Stomach (tissue), 4 donors: ENCODE measurements at regions not wholly inside any gene's neighbourhood (a gene's known extent, or its start where the extent isn't known, plus 50 kb on each side); places are given as distances from the start of the nearest gene placed in this dataset.

Source experiments
- EP300 ChIP-seq: sonication (generic); formaldehyde crosslinking; IDR thresholded peaks from one replicate; pipeline ENCODE4 v1.6.1; 2017; ENCODE audit warnings: antibody characterized with exemption
- TF ChIP-seq, protein P1 (sequence below), 7 experiments: fragments of 450-650 bp in 4 of 7; fragments of 200-600 bp in 3 of 7; sonication (generic) in 3 of 7; IDR thresholded peaks; one replicate each; pipeline ENCODE4 v1.5.1; 2016 to 2019; ENCODE audit warnings: antibody characterized with exemption in 7 of 7, control low read depth in 2 of 7, mild to moderate bottlenecking in 1 of 7

DNA sequence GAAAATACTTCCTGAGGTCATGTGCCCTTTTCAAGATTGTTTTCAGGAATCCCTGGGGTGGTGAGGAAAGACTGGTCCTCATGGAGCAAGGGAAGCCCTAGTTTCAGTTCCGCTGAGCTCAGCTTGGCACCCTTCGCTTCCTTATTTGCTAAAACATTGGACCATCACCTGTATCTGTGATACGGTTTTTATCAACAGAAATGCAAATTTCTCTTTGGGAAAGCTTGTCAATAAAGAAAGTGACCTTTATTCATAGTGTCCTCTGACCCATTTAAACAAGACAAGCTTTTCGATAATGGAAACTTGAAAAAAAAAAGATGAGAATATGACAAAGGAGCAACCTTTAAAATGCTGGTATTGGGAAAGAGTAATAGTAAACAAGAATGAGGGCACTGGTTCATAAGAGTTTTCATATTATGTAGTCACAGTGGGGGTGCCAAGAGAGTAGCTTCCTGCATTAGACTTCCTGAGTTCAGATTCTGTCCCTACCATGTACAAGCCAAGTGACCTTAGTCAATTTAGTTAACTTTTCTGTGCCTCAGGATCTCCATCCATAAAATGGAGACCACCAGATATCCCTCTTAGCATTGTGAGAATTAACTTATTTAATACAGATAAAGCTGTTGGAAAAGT, 57.0 kb upstream of the RAI2 start:
- TF ChIP-seq EP300, result no peak
- TF ChIP-seq, protein P1, sequence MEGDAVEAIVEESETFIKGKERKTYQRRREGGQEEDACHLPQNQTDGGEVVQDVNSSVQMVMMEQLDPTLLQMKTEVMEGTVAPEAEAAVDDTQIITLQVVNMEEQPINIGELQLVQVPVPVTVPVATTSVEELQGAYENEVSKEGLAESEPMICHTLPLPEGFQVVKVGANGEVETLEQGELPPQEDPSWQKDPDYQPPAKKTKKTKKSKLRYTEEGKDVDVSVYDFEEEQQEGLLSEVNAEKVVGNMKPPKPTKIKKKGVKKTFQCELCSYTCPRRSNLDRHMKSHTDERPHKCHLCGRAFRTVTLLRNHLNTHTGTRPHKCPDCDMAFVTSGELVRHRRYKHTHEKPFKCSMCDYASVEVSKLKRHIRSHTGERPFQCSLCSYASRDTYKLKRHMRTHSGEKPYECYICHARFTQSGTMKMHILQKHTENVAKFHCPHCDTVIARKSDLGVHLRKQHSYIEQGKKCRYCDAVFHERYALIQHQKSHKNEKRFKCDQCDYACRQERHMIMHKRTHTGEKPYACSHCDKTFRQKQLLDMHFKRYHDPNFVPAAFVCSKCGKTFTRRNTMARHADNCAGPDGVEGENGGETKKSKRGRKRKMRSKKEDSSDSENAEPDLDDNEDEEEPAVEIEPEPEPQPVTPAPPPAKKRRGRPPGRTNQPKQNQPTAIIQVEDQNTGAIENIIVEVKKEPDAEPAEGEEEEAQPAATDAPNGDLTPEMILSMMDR (IDR thresholded peaks at IDR 0.05), result no peak
